Muscle of leg (tissue), 3 donors: ENCODE measurements at regions not wholly inside any gene's neighbourhood (a gene's known extent, or its start where the extent isn't known, plus 50 kb on each side); places are given as distances from the start of the nearest gene placed in this dataset.

Experiments used
- DNase-seq: peaks from one replicate; pipeline ENCODE4 v3.0.0; 2013
- H3K27ac ChIP-seq: one replicate; pipeline ENCODE4 v1.5.1; 2013; ENCODE audit warnings: mild to moderate bottlenecking, low read length, control low read depth
- H3K27me3 ChIP-seq: one replicate; pipeline ENCODE4 v1.6.1; 2013; ENCODE audit warnings: low read length; ENCODE audit not compliant: control insufficient read depth, insufficient read depth
- H3K36me3 ChIP-seq: one replicate; pipeline ENCODE4 v1.6.1; 2013; ENCODE audit warnings: low read length; ENCODE audit not compliant: control insufficient read depth, insufficient read depth
- H3K4me1 ChIP-seq: one replicate; pipeline ENCODE4 v1.6.1; 2013; ENCODE audit warnings: low read length; ENCODE audit not compliant: control insufficient read depth, insufficient read depth
- H3K4me3 ChIP-seq: one replicate; pipeline ENCODE4 v1.5.1; 2013; ENCODE audit warnings: low read length, control low read depth
- H3K9me3 ChIP-seq: replicated peaks from 2 replicates; pipeline ENCODE4 v1.6.1; 2013; ENCODE audit warnings: low read depth, low read length; ENCODE audit not compliant: control insufficient read depth
- WGBS: methylation state at CpG from one replicate; pipeline ENCODE4 v1.1.5; 2013; ENCODE audit warnings: missing lambda C conversion rate; ENCODE audit not compliant: insufficient coverage; 5-methylcytosine and 5-hydroxymethylcytosine counted together

GRCh38 chr7:51732951-51733350 is 416.3 kb upstream of the COBL start:
- peak; percentile 2 for DNase-seq
- Histone ChIP-seq H3K27me3 (no peaks in the 10 kb centered on the region), H3K4me3 (no peak overlapping the region), H3K9me3 (peaks cover 5% of the 10 kb centered on the region), H3K27ac (no peak overlapping the region), H3K4me1 (no peaks in the 10 kb centered on the region), H3K36me3 (no peaks in the 10 kb centered on the region)

- 43% methylated on average over 1 of the region's 5 CpGs for WGBS
- no peaks in the 10 kb centered on the region for H3K27me3 ChIP-seq
- no peak overlapping the region for H3K27ac ChIP-seq
- H3K4me1 ChIP-seq = no peaks in the 10 kb centered on the region
- H3K4me3 ChIP-seq = no peak overlapping the region
- H3K36me3 ChIP-seq = no peaks in the 10 kb centered on the region
- DNase-seq = no peak
- peaks cover 5% of the 10 kb centered on the region for H3K9me3 ChIP-seq
Measured at GRCh38 chr7:51732116-51732515, 415.5 kb upstream of the COBL start.

GRCh38 chr7:51731075-51731474 is 414.5 kb upstream of the COBL start:
- Histone ChIP-seq H3K27me3 (no peaks in the 10 kb centered on the region), H3K9me3 (peaks cover 5% of the 10 kb centered on the region), H3K36me3 (no peaks in the 10 kb centered on the region), H3K27ac (no peak overlapping the region), H3K4me1 (no peaks in the 10 kb centered on the region), H3K4me3 (no peak overlapping the region)
- DNase-seq = no peak
- no CpG with 5 or more reads among the region's 4 CpGs for WGBS

- 63% methylated on average over 2 of the region's 2 CpGs for WGBS
- DNase-seq = no peak
- Histone ChIP-seq H3K27ac (no peak overlapping the region), H3K4me1 (no peaks in the 10 kb centered on the region), H3K4me3 (no peak overlapping the region), H3K36me3 (no peaks in the 10 kb centered on the region), H3K27me3 (no peaks in the 10 kb centered on the region), H3K9me3 (no peaks in the 10 kb centered on the region)
Measured at GRCh38 chr7:51727441-51727840, 410.8 kb upstream of the COBL start.

DNA sequence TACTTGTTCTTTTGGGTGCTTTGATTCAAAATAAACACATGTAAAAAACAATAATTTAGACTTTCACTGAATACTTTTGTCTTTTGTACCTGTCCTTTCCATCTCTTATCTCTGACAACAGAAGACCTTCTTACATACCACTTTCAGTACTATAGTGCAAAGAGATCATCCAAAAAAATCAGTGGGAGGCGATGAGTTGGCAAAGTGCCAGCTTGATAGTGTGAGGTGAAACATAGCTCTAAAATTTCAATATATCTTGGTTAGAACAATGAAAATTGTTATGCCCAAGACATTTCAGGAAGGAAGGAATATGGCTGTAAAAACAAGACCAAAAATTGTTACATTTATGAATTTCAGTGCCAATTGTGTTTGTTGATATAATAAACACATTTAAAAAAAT is 390.2 kb upstream of the COBL start:
- WGBS = no CpG with 5 or more reads among the region's 1 CpG
- DNase-seq = no peak
- Histone ChIP-seq H3K36me3 (no peaks in the 10 kb centered on the region), H3K4me3 (no peak overlapping the region), H3K27me3 (no peaks in the 10 kb centered on the region), H3K27ac (no peak overlapping the region), H3K4me1 (no peaks in the 10 kb centered on the region), H3K9me3 (no peaks in the 10 kb centered on the region)

- no CpG with 5 or more reads among the region's 3 CpGs for WGBS
- Histone ChIP-seq H3K27me3 (no peaks in the 10 kb centered on the region), H3K4me1 (no peaks in the 10 kb centered on the region), H3K4me3 (no peak overlapping the region), H3K27ac (no peak overlapping the region), H3K36me3 (no peaks in the 10 kb centered on the region), H3K9me3 (no peaks in the 10 kb centered on the region)
- no peak for DNase-seq
Measured at GRCh38 chr7:51705701-51706100, 389.1 kb upstream of the COBL start.

GRCh38 chr7:51702673-51703072 is 386.1 kb upstream of the COBL start:
- Histone ChIP-seq H3K9me3 (no peaks in the 10 kb centered on the region), H3K4me1 (no peaks in the 10 kb centered on the region), H3K27ac (no peak overlapping the region), H3K27me3 (no peaks in the 10 kb centered on the region), H3K4me3 (no peak overlapping the region), H3K36me3 (no peaks in the 10 kb centered on the region)
- WGBS = 79% methylated on average over 2 of the region's 3 CpGs
- DNase-seq = no peak

DNA sequence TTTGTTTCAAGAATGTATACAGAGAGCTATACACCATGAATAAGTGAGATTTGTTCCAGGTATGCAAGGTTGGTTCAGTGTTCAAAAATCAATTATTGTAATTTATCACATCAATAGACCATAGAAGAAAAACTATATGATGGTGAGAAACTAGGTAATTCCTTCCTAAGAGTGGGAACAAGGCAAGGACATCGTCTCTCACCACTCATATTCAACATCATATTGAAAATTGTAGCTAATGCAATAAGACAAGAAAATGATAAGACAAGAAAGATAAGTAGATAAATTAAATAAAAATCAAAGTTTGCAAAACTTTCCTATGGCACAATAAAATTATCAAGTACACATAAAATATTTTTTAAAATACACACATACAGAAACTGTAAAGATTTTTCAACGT is 385.3 kb upstream of the COBL start:
- no CpG with 5 or more reads among the region's 2 CpGs for WGBS
- no peak overlapping the region for H3K27ac ChIP-seq
- no peaks in the 10 kb centered on the region for H3K4me1 ChIP-seq
- no peaks in the 10 kb centered on the region for H3K9me3 ChIP-seq
- DNase-seq = no peak
- H3K27me3 ChIP-seq = no peaks in the 10 kb centered on the region
- no peak overlapping the region for H3K4me3 ChIP-seq
- H3K36me3 ChIP-seq = no peaks in the 10 kb centered on the region

DNA sequence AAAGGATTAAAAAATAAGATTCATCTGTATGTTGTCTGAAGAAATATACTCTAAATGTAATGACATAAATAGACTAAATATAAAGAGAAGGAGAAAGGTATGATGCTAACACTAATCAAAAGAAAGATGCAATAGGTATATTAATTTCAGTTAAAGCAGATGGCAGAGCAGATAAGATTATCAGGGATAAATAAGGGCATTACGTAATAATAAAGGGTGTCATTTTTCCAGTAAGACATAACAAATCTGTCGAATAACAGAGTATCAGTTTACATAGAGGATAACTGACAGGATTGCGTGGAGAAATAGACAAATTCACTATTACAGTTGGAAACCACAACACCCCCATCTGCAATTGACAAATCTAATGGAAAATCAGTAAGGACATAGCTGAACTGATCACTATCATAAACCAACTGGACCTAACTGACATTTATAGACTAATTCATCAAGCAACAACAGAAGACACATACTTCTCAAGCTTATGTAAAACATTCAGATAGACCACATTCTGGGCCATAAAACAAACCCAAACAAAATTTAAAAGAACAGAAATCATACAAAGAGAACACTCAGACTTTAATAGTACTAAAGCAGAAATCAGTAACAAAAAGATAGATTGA is 384.1 kb upstream of the COBL start:
- Histone ChIP-seq H3K4me1 (no peaks in the 10 kb centered on the region), H3K27ac (no peak overlapping the region), H3K4me3 (no peak overlapping the region), H3K36me3 (no peaks in the 10 kb centered on the region), H3K27me3 (no peaks in the 10 kb centered on the region), H3K9me3 (no peaks in the 10 kb centered on the region)
- no peak for DNase-seq
- no CpG with 5 or more reads among the region's 3 CpGs for whole genome bisulfite sequencing

DNA sequence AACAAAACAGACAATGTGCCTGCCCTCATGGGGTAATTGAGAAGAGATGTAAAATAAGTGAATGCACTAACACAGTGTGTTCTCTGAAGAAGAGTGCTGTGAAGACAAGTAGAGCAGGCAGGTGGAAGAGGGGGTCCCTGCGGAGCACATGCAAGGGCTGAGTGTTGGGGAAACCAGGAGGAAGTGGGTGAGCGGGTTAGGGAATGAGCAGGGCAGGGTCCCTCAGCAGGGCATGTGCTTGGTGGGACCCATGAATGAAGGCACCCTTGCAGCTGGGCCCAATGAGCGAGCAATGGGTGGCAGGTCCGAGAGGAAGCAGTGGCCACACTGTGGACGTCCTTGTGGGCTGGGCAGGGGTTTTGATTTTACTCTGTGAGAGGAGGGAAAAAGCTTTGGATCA is 376.6 kb upstream of the COBL start:
- no peak for DNase-seq
- WGBS = 95% methylated on average over 2 of the region's 5 CpGs
- no peak overlapping the region for H3K27ac ChIP-seq
- no peaks in the 10 kb centered on the region for H3K27me3 ChIP-seq
- H3K4me1 ChIP-seq = no peaks in the 10 kb centered on the region
- no peaks in the 10 kb centered on the region for H3K9me3 ChIP-seq
- H3K36me3 ChIP-seq = no peaks in the 10 kb centered on the region
- no peak overlapping the region for H3K4me3 ChIP-seq

GRCh38 chr7:51689547-51689946 is 372.9 kb upstream of the COBL start:
- no peak overlapping the region for H3K4me3 ChIP-seq
- H3K36me3 ChIP-seq = no peaks in the 10 kb centered on the region
- DNase-seq = no peak
- H3K27ac ChIP-seq = no peak overlapping the region
- no peaks in the 10 kb centered on the region for H3K4me1 ChIP-seq
- H3K27me3 ChIP-seq = no peaks in the 10 kb centered on the region
- H3K9me3 ChIP-seq = no peaks in the 10 kb centered on the region
- whole genome bisulfite sequencing = no CpG with 5 or more reads among the region's 3 CpGs
